H1 (cell line): ENCODE measurements at regions not wholly inside any gene's neighbourhood (a gene's known extent, or its start where the extent isn't known, plus 50 kb on each side); places are given as distances from the start of the nearest gene placed in this dataset.

Experiments
- CTCF ChIA-PET: fragments of 300-600 bp; sonication (Branson Sonifier 250); formaldehyde crosslinking; loops from one replicate; lab custom pipeline; 2021; ENCODE audit not compliant: partially characterized antibody; lab: Charles Lee
- POLR2A ChIA-PET: fragments of 300-600 bp; sonication (Branson Sonifier 250); formaldehyde crosslinking; loops from one replicate; lab custom pipeline; 2021; ENCODE audit warnings: inconsistent platforms; ENCODE audit not compliant: partially characterized antibody; lab: Charles Lee
- DNase-seq, 2 experiments: peaks; one replicate each; pipeline versions ENCODE4 v3.0.0 to v3.0.0-alpha.2; 2010 to 2022; ENCODE audit warnings: low spot score in 2 of 2, low read depth in 1 of 2, mixed read lengths in 1 of 2
- FAIRE-seq: peaks from 2 replicates; lab custom pipeline; 2011; peaks lifted over from hg19 to GRCh38; lab: Jason Lieb, UNC
- H2AFZ ChIP-seq: 2 replicates; pipeline ENCODE4 v1.8.1; 2012; ENCODE audit warnings: low read length, inconsistent platforms
- H2AK5ac ChIP-seq: 2 replicates; pipeline ENCODE4 v1.6.1; 2013; ENCODE audit warnings: low read depth, low read length
- H2BK120ac ChIP-seq: replicated peaks from 2 replicates; pipeline ENCODE3; 2013; ENCODE audit warnings: low read depth, low read length, inconsistent platforms
- H2BK12ac ChIP-seq: 2 replicates; pipeline ENCODE4 v1.6.1; 2013; ENCODE audit warnings: low read depth, low read length
- H2BK15ac ChIP-seq: 2 replicates; pipeline ENCODE4 v1.6.1; 2013; ENCODE audit warnings: low read length
- H2BK20ac ChIP-seq: 2 replicates; pipeline ENCODE4 v1.6.1; 2013; ENCODE audit warnings: low read length
- H2BK5ac ChIP-seq: 2 replicates; pipeline ENCODE4 v1.6.1; 2013; ENCODE audit warnings: low read depth, low read length
- H3K14ac ChIP-seq: 2 replicates; pipeline ENCODE4 v1.6.1; 2013; ENCODE audit warnings: inconsistent platforms; ENCODE audit not compliant: insufficient read length
- H3K18ac ChIP-seq: 2 replicates; pipeline ENCODE4 v1.6.1; 2013; ENCODE audit warnings: low read length; ENCODE audit errors: extremely low read depth
- H3K23ac ChIP-seq: 2 replicates; pipeline ENCODE4 v1.6.1; 2013; ENCODE audit warnings: inconsistent platforms; ENCODE audit not compliant: insufficient read length
- H3K23me2 ChIP-seq: 2 replicates; pipeline ENCODE4 v1.6.1; 2013; ENCODE audit warnings: low read depth, low read length
- H3K27ac ChIP-seq: 2 replicates; pipeline ENCODE4 v1.6.1; 2011; ENCODE audit warnings: low read depth, low read length, inconsistent platforms
- H3K27me3 ChIP-seq, 4 experiments: replicated peaks in 1 of 4; 1 replicate in 1 of 4; 2 replicates in 3 of 4; pipeline versions ENCODE4 v1.6.1 to v1.8.1; 2011 to 2013; ENCODE audit warnings: low read length in 3 of 4, mild to moderate bottlenecking in 3 of 4, inconsistent platforms in 2 of 4, mixed read lengths in 2 of 4, moderate library complexity in 1 of 4; ENCODE audit not compliant: control insufficient read depth in 3 of 4, insufficient read depth in 3 of 4; ENCODE audit errors: extremely low read depth in 1 of 4
- H3K36me3 ChIP-seq, 4 experiments: 2 replicates each; pipeline versions ENCODE4 v1.6.1 to v1.8.1; 2011 to 2013; ENCODE audit warnings: mild to moderate bottlenecking in 4 of 4, low read length in 3 of 4, moderate library complexity in 2 of 4, control low read depth in 1 of 4, inconsistent platforms in 1 of 4; ENCODE audit not compliant: insufficient read depth in 4 of 4, control insufficient read depth in 2 of 4
- H3K4ac ChIP-seq: replicated peaks from 2 replicates; pipeline ENCODE3; 2013; ENCODE audit warnings: low read length, low read depth, mixed read lengths, inconsistent platforms; ENCODE audit not compliant: insufficient read length
- H3K4me1 ChIP-seq, 4 experiments: replicated peaks in 1 of 4; 1 replicate in 1 of 4; 2 replicates in 3 of 4; pipeline versions ENCODE4 v1.6.1 to v1.8.1; 2011 to 2013; ENCODE audit warnings: low read length in 3 of 4, inconsistent platforms in 2 of 4, mixed read lengths in 1 of 4; ENCODE audit not compliant: insufficient read depth in 4 of 4, control insufficient read depth in 3 of 4
- H3K4me2 ChIP-seq, 2 experiments: 2 replicates each; pipeline versions ENCODE4 v1.6.1 to v1.8.1; 2011 to 2013; ENCODE audit warnings: low read depth in 2 of 2, low read length in 2 of 2, control low read depth in 1 of 2, inconsistent platforms in 1 of 2, mild to moderate bottlenecking in 1 of 2; ENCODE audit not compliant: insufficient read depth in 1 of 2
- H3K4me3 ChIP-seq, 4 experiments: fragments of 200-600, 300-600 bp in 1 of 4; sonication (generic), shearing (Covaris generic), sonication (Bioruptor Twin) in 1 of 4; 2 replicates each; pipeline versions ENCODE4 v1.5.1 to v1.8.1; 2011 to 2016; ENCODE audit warnings: low read length in 4 of 4, low read depth in 3 of 4, control low read depth in 2 of 4, inconsistent platforms in 2 of 4, mild to moderate bottlenecking in 2 of 4, mixed read lengths in 1 of 4, moderate library complexity in 1 of 4; ENCODE audit not compliant: insufficient read depth in 2 of 4; ENCODE audit errors: extremely low read depth in 1 of 4
- H3K56ac ChIP-seq: replicated peaks from 2 replicates; pipeline ENCODE3; 2013; ENCODE audit warnings: low read depth, mild to moderate bottlenecking, mixed read lengths, low read length, inconsistent platforms; ENCODE audit not compliant: insufficient read length
- H3K79me1 ChIP-seq: 2 replicates; pipeline ENCODE4 v1.6.1; 2013; ENCODE audit warnings: low read depth, low read length, control low read depth
- H3K79me2 ChIP-seq, 2 experiments: 2 replicates each; pipeline versions ENCODE4 v1.6.1 to v1.8.1; 2012 to 2013; ENCODE audit warnings: low read length in 2 of 2, mild to moderate bottlenecking in 2 of 2, inconsistent platforms in 1 of 2; ENCODE audit not compliant: insufficient read depth in 2 of 2, control insufficient read depth in 1 of 2
- H3K9ac ChIP-seq, 4 experiments: replicated peaks in 1 of 4; 1 replicate in 1 of 4; 2 replicates in 3 of 4; pipeline versions ENCODE4 v1.6.1 to v1.8.1; 2011 to 2013; ENCODE audit warnings: low read depth in 3 of 4, low read length in 3 of 4, control low read depth in 2 of 4, mild to moderate bottlenecking in 2 of 4, moderate library complexity in 2 of 4, inconsistent platforms in 1 of 4; ENCODE audit errors: extremely low read depth in 1 of 4
- H3K9me3 ChIP-seq, 2 experiments: 2 replicates each; pipeline versions ENCODE4 v1.6.1 to v1.8.1; 2012 to 2013; ENCODE audit warnings: mild to moderate bottlenecking in 2 of 2, moderate library complexity in 2 of 2, control low read depth in 1 of 2, inconsistent platforms in 1 of 2, low read depth in 1 of 2, low read length in 1 of 2, mixed read lengths in 1 of 2; ENCODE audit not compliant: insufficient read depth in 2 of 2
- H4K20me1 ChIP-seq, 2 experiments: replicated peaks in 1 of 2; 2 replicates each; pipeline versions ENCODE3 to v1.8.1; 2011 to 2013; ENCODE audit warnings: inconsistent platforms in 2 of 2, low read length in 2 of 2, mild to moderate bottlenecking in 1 of 2; ENCODE audit not compliant: insufficient read depth in 2 of 2, control insufficient read depth in 1 of 2
- H4K5ac ChIP-seq: 2 replicates; pipeline ENCODE4 v1.6.1; 2013; ENCODE audit warnings: low read length, low read depth, mixed read lengths, inconsistent platforms; ENCODE audit not compliant: insufficient read length
- H4K8ac ChIP-seq: 2 replicates; pipeline ENCODE4 v1.8.0; 2013; ENCODE audit warnings: mild to moderate bottlenecking, moderate library complexity, low read length, inconsistent platforms; ENCODE audit not compliant: insufficient read depth; ENCODE audit errors: extremely low read depth
- H4K91ac ChIP-seq: replicated peaks from 2 replicates; pipeline ENCODE3; 2013; ENCODE audit warnings: low read length, mixed read lengths, inconsistent platforms; ENCODE audit not compliant: insufficient read length
- BCL11A ChIP-seq, 2 experiments: IDR thresholded peaks; one replicate each; pipeline ENCODE4 v1.6.1; 2011; ENCODE audit warnings: low read depth in 2 of 2, low read length in 2 of 2, mild to moderate bottlenecking in 2 of 2
- CTBP2 ChIP-seq: IDR thresholded peaks from 2 replicates; pipeline ENCODE4 v1.7.0; 2011; ENCODE audit warnings: borderline replicate concordance, mild to moderate bottlenecking, moderate library complexity, mixed read lengths, low read length; ENCODE audit not compliant: insufficient read depth, insufficient read length
- GTF2F1 ChIP-seq: IDR thresholded peaks from 2 replicates; pipeline ENCODE4 v1.6.1; 2012; ENCODE audit warnings: low read depth, low read length, improper control_type of control experiment, borderline replicate concordance
- WGBS, 2 experiments: shearing (Covaris generic) in 1 of 2; methylation state at CpG; one replicate each; pipeline versions ENCODE4 v1.1.6 to v1.1.7; 2013 to 2015; ENCODE audit warnings: low lambda C conversion rate in 2 of 2, mixed read lengths in 2 of 2, inconsistent platforms in 1 of 2, low coverage in 1 of 2, missing lambda C conversion rate in 1 of 2; ENCODE audit not compliant: insufficient replicate concordance in 2 of 2, insufficient coverage in 1 of 2, insufficient read length in 1 of 2; ENCODE audit errors: extremely low coverage in 1 of 2, missing lambda C conversion rate in 1 of 2; 5-methylcytosine and 5-hydroxymethylcytosine counted together

DNA sequence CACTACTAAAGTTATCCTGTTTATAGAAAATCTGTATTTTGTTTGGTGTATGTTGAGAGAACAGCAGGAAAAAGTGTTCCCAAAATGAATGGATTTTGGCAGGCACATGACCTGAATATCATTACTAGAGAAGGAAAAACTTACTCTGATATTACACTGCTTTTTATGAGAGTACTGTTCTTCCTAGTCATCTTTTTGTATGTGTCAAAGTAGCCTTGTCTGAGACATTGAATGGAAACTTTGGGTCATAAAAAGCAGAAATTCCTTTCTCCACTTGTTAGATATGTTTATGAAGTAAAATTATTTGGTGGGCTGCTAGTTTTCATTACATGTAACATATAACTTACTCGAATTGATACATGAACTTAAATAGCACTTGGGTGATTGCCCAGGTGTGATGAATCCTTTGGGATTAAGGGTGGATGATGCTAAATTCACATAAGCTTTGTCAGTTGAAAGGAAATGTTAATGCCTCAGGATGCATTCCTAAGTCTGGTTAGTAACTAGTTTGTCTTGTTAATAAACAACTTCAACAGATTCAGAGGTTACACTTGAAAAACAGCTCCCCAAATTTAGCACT lies 206.7 kb downstream of the CENPW start:
- no peak overlapping the region for H2BK20ac ChIP-seq
- no peak overlapping the region for H4K91ac ChIP-seq
- POLR2A ChIA-PET: no interaction called here
- H3K79me1 ChIP-seq: no peaks in the 10 kb centered on the region
- H2BK12ac ChIP-seq: no peak overlapping the region
- CTCF ChIA-PET: interaction anchor here (0.6 kb wide), 1 partner anchor 1416 kb away, joined by 3 read pairs; no protein-coding TSS in a partner anchor
- no peak overlapping the region for H2BK15ac ChIP-seq
- no peaks in the 10 kb centered on the region for H3K79me2 ChIP-seq
- H4K8ac ChIP-seq: no peak overlapping the region
- no peaks in the 10 kb centered on the region for H3K9me3 ChIP-seq
- H3K18ac ChIP-seq: no peak overlapping the region
- H2AFZ ChIP-seq: no peak overlapping the region
- no peak overlapping the region for H2BK5ac ChIP-seq
- TF ChIP-seq BCL11A (IDR thresholded peaks at IDR 0.05; ENCODE audit: low read depth in 2 of 2, low read length in 2 of 2) (no peak), GTF2F1 (no peak), CTBP2 (no peak)
- TF ChIP-seq, all 59 proteins: peak for 0
- no peak overlapping the region for H3K9ac ChIP-seq
- H3K4ac ChIP-seq: no peak overlapping the region
- H3K4me3 ChIP-seq: no peak overlapping the region
- no peak for FAIRE-seq
- no peaks in the 10 kb centered on the region for H3K36me3 ChIP-seq
- no peaks in the 10 kb centered on the region for H3K4me1 ChIP-seq
- H3K14ac ChIP-seq: no peak overlapping the region
- no peaks in the 10 kb centered on the region for H3K23me2 ChIP-seq
- WGBS, 2 experiments: 89% methylated on average over 1 of the region's 1 CpG; no CpG with 5 or more reads in 1 of the 2 experiments
- no peak overlapping the region for H3K23ac ChIP-seq
- H3K4me2 ChIP-seq: no peak overlapping the region; a peak in 1 of 4 replicates
- no peak overlapping the region for H2BK120ac ChIP-seq
- no peak overlapping the region for H3K56ac ChIP-seq
- H4K5ac ChIP-seq: no peak overlapping the region
- DNase-seq: no peak
- no peak overlapping the region for H2AK5ac ChIP-seq
- peaks cover 0 to 1% (median 0%) of the 10 kb centered on the region in 4 experiments; a peak in 1 of 7 replicates for H3K27me3 ChIP-seq
- no peak overlapping the region for H3K27ac ChIP-seq
- no peaks in the 10 kb centered on the region for H4K20me1 ChIP-seq
